Astrocyte (in vitro differentiated cells and primary cell): ENCODE measurements at regions not wholly inside any gene's neighbourhood (a gene's known extent, or its start where the extent isn't known, plus 50 kb on each side); places are given as distances from the start of the nearest gene placed in this dataset.

Source experiments
- DNase-seq: peaks from one replicate; pipeline ENCODE4 v3.0.0-alpha.2; 2010; ENCODE audit warnings: low read depth
- FAIRE-seq: peaks from 2 replicates; lab custom pipeline; 2011; peaks lifted over from hg19 to GRCh38; lab: Jason Lieb, UNC
- H2AFZ ChIP-seq: 2 replicates; pipeline ENCODE4 v1.6.0; 2012; ENCODE audit warnings: low read depth, low read length, inconsistent platforms
- H3K27ac ChIP-seq: 2 replicates; pipeline ENCODE4 v1.5.1; 2011; ENCODE audit warnings: low read depth, low read length, inconsistent platforms
- H3K27me3 ChIP-seq: 2 replicates; pipeline ENCODE4 v1.6.0; 2011; ENCODE audit warnings: low read length, inconsistent platforms; ENCODE audit not compliant: insufficient read depth
- H3K36me3 ChIP-seq: 2 replicates; pipeline ENCODE4 v1.5.1; 2011; ENCODE audit warnings: low read length, inconsistent platforms; ENCODE audit not compliant: insufficient read depth
- H3K4me1 ChIP-seq: 2 replicates; pipeline ENCODE4 v1.5.1; 2011; ENCODE audit warnings: low read length, inconsistent platforms; ENCODE audit not compliant: insufficient read depth
- H3K4me2 ChIP-seq: 2 replicates; pipeline ENCODE4 v1.6.0; 2012; ENCODE audit warnings: low read length, inconsistent platforms
- H3K4me3 ChIP-seq: 2 replicates; pipeline ENCODE4 v1.5.1; 2011; ENCODE audit warnings: low read depth, mild to moderate bottlenecking, low read length, inconsistent platforms; ENCODE audit not compliant: insufficient read depth
- H3K79me2 ChIP-seq: 2 replicates; pipeline ENCODE4 v1.6.0; 2012; ENCODE audit warnings: mild to moderate bottlenecking, low read length, inconsistent platforms; ENCODE audit not compliant: insufficient read depth
- H3K9ac ChIP-seq: 2 replicates; pipeline ENCODE4 v1.6.0; 2012; ENCODE audit warnings: mild to moderate bottlenecking, low read length, inconsistent platforms
- H3K9me3 ChIP-seq: 2 replicates; pipeline ENCODE4 v1.5.1; 2012; ENCODE audit warnings: low read depth, mild to moderate bottlenecking, low read length, inconsistent platforms; ENCODE audit not compliant: insufficient read depth
- H4K20me1 ChIP-seq: 2 replicates; pipeline ENCODE4 v1.6.0; 2012; ENCODE audit warnings: low read length, inconsistent platforms; ENCODE audit not compliant: insufficient read depth
- H3K27ac Mint-ChIP-seq: one replicate; pipeline ENCODE4 v1.8.0; 2021; ENCODE audit warnings: mild to moderate bottlenecking, mixed read lengths; ENCODE audit not compliant: unreplicated experiment
- H3K27me3 Mint-ChIP-seq: one replicate; pipeline ENCODE4 v1.8.0; 2021; ENCODE audit warnings: low read depth, mixed read lengths; ENCODE audit not compliant: unreplicated experiment
- H3K36me3 Mint-ChIP-seq: one replicate; pipeline ENCODE4 v1.8.0; 2021; ENCODE audit warnings: low read depth, mixed read lengths; ENCODE audit not compliant: unreplicated experiment
- H3K4me1 Mint-ChIP-seq: one replicate; pipeline ENCODE4 v1.8.0; 2021; ENCODE audit warnings: low read depth, mixed read lengths; ENCODE audit not compliant: unreplicated experiment
- H3K4me3 Mint-ChIP-seq: one replicate; pipeline ENCODE4 v1.8.0; 2021; ENCODE audit warnings: mild to moderate bottlenecking, moderate library complexity, mixed read lengths; ENCODE audit not compliant: unreplicated experiment
- H3K9me3 Mint-ChIP-seq: one replicate; pipeline ENCODE4 v1.8.0; 2021; ENCODE audit warnings: mild to moderate bottlenecking, mixed read lengths; ENCODE audit not compliant: unreplicated experiment
- CTCF ChIP-seq: IDR thresholded peaks from 2 replicates; pipeline ENCODE4 v1.5.1; 2011; ENCODE audit warnings: low read depth, mild to moderate bottlenecking, inconsistent platforms, low read length, moderate library complexity; ENCODE audit not compliant: insufficient read depth
- EZH2 ChIP-seq: IDR thresholded peaks from 2 replicates; pipeline ENCODE4 v1.6.1; 2012; ENCODE audit warnings: mild to moderate bottlenecking, low read length, inconsistent platforms; ENCODE audit not compliant: insufficient read depth

GRCh38 chrX:39377157-39377556 is 575.9 kb downstream of the MID1IP1 start:
- no peaks in the 10 kb centered on the region for H3K36me3 ChIP-seq
- H3K9ac ChIP-seq = no peak overlapping the region
- no peak overlapping the region for H3K4me2 ChIP-seq
- no peaks in the 10 kb centered on the region for H3K79me2 ChIP-seq
- no peaks in the 10 kb centered on the region for H3K27me3 ChIP-seq
- H3K4me1 Mint-ChIP-seq = peaks cover 5% of the 10 kb centered on the region
- H3K27ac ChIP-seq = no peak overlapping the region
- no peak overlapping the region for H3K4me3 ChIP-seq
- H3K9me3 Mint-ChIP-seq = peaks cover 2% of the 10 kb centered on the region
- no peaks in the 10 kb centered on the region for H3K36me3 Mint-ChIP-seq
- H3K9me3 ChIP-seq = no peaks in the 10 kb centered on the region
- H4K20me1 ChIP-seq = no peaks in the 10 kb centered on the region
- H3K4me3 Mint-ChIP-seq = no peak overlapping the region
- DNase-seq (no peak), FAIRE-seq (no peak)
- H3K4me1 ChIP-seq = no peaks in the 10 kb centered on the region
- TF ChIP-seq CTCF (no peak), EZH2 (no peak)
- H2AFZ ChIP-seq = no peak overlapping the region
- H3K27ac Mint-ChIP-seq = no peak overlapping the region
- peaks cover 26% of the 10 kb centered on the region for H3K27me3 Mint-ChIP-seq

DNA sequence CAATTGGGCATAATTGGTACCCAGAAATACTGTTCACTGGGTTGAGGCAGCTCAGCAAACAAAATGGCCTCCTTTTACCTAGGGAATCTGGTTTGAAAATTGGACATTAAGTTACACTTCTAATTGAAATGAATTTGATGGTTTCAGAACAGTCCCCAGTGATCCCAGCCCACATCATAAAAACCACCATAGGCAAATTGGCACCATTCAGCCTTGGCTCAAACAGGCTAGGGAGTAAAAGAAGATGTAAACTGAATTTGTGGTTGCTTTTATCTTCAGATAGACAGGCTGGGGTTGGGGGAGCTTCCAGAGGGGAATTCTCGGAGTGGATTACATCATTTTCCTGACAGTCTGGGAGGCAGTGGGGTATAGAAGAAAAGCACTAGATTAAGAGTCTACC is 576.5 kb downstream of the MID1IP1 start:
- DNase-seq (no peak), FAIRE-seq (no peak)
- Histone ChIP-seq H3K79me2 (no peaks in the 10 kb centered on the region), H3K4me1 (no peaks in the 10 kb centered on the region), H3K9me3 (no peaks in the 10 kb centered on the region), H3K9ac (no peak overlapping the region), H3K4me2 (no peak overlapping the region), H3K27ac (no peak overlapping the region), H3K36me3 (no peaks in the 10 kb centered on the region), H4K20me1 (no peaks in the 10 kb centered on the region), H3K27me3 (no peaks in the 10 kb centered on the region), H2AFZ (no peak overlapping the region), H3K4me3 (no peak overlapping the region)
- peaks cover 2% of the 10 kb centered on the region for H3K9me3 Mint-ChIP-seq
- no peaks in the 10 kb centered on the region for H3K36me3 Mint-ChIP-seq
- H3K27ac Mint-ChIP-seq = no peak overlapping the region
- H3K4me3 Mint-ChIP-seq = no peak overlapping the region
- TF ChIP-seq CTCF (no peak), EZH2 (no peak)
- H3K4me1 Mint-ChIP-seq = peaks cover 5% of the 10 kb centered on the region
- peaks cover 28% of the 10 kb centered on the region for H3K27me3 Mint-ChIP-seq

DNA sequence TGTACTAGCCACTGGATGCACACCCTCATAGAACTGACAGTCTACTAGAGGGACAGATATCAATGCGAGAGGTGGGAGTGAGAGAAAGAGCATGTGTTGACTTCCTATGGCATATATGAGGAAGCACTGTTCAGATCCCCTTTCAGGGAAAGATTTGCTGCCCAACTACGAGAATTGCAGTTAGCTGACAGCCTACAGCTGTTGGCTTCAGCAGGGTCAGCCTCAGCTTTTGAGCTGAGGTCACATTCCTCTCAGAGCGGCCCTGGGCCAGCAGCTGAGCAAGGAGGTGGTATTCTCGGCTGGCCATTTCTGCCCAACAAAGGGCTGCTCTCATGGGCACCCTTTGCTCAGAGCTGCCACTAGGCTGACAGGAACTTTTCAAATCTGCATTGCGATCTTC is 580.2 kb downstream of the MID1IP1 start:
- Mint-ChIP-seq H3K27ac (no peak overlapping the region), H3K4me3 (no peak overlapping the region), H3K4me1 (peaks cover 5% of the 10 kb centered on the region), H3K36me3 (no peaks in the 10 kb centered on the region), H3K9me3 (peaks cover 6% of the 10 kb centered on the region), H3K27me3 (peaks cover 27% of the 10 kb centered on the region)
- H4K20me1 ChIP-seq = no peaks in the 10 kb centered on the region
- H3K36me3 ChIP-seq = no peaks in the 10 kb centered on the region
- H3K9me3 ChIP-seq = no peaks in the 10 kb centered on the region
- no peak for DNase-seq
- no peak overlapping the region for H3K4me3 ChIP-seq
- H3K4me1 ChIP-seq = no peaks in the 10 kb centered on the region
- H3K27ac ChIP-seq = no peak overlapping the region
- H3K9ac ChIP-seq = no peak overlapping the region
- FAIRE-seq = no peak
- H3K27me3 ChIP-seq = no peaks in the 10 kb centered on the region
- TF ChIP-seq EZH2 = no peak
- TF ChIP-seq CTCF = no peak
- no peak overlapping the region for H3K4me2 ChIP-seq
- H2AFZ ChIP-seq = no peak overlapping the region
- H3K79me2 ChIP-seq = no peaks in the 10 kb centered on the region
